Stimulated activated effector memory CD8-positive, alpha-beta T cell treated with anti-CD3 and anti-CD28 coated beads, Interleukin-12 subunit alpha, Interleukin-12 subunit beta, amount 100 ng/mL, for 72 hours (primary cell): ENCODE measurements at regions not wholly inside any gene's neighbourhood (a gene's known extent, or its start where the extent isn't known, plus 50 kb on each side); places are given as distances from the start of the nearest gene placed in this dataset.

Experiments used
- ATAC-seq: fragments of 150-1000 bp; cut with Tn5 transposase; 2 replicates; pipeline ENCODE4 v1.10.0; 2021
- DNase-seq, 2 donors: peaks; one replicate each; pipeline ENCODE4 v3.0.0; 2021 to 2022; ENCODE audit warnings: low spot score in 2 of 2
- H3K27ac Mint-ChIP-seq: one replicate; pipeline ENCODE4 v1.8.0; 2022; ENCODE audit warnings: mild to moderate bottlenecking, mixed read lengths
- H3K36me3 Mint-ChIP-seq: one replicate; pipeline ENCODE4 v1.8.0; 2022; ENCODE audit warnings: mild to moderate bottlenecking, mixed read lengths
- H3K4me1 Mint-ChIP-seq: one replicate; pipeline ENCODE4 v1.8.0; 2022; ENCODE audit warnings: mixed read lengths
- H3K4me3 Mint-ChIP-seq: one replicate; pipeline ENCODE4 v1.8.0; 2022; ENCODE audit warnings: mild to moderate bottlenecking, mixed read lengths
- H3K9me3 Mint-ChIP-seq: one replicate; pipeline ENCODE4 v1.8.0; 2022; ENCODE audit warnings: mixed read lengths

- H3K4me3 Mint-ChIP-seq, result no peak overlapping the region
- DNase-seq (no peak), ATAC-seq (no peak)
- peaks cover 17% of the 10 kb centered on the region for H3K9me3 Mint-ChIP-seq
- H3K4me1 Mint-ChIP-seq, result no peaks in the 10 kb centered on the region
- no peaks in the 10 kb centered on the region for H3K36me3 Mint-ChIP-seq
- no peak overlapping the region for H3K27ac Mint-ChIP-seq
These were observed 357.4 kb upstream of the PRICKLE1 start for GRCh38 chr12:42946871-42947381.

- peaks cover 22% of the 10 kb centered on the region for H3K9me3 Mint-ChIP-seq
- no peak overlapping the region for H3K27ac Mint-ChIP-seq
- DNase-seq (no peak), ATAC-seq (no peak)
- no peaks in the 10 kb centered on the region for H3K36me3 Mint-ChIP-seq
- no peak overlapping the region for H3K4me3 Mint-ChIP-seq
- no peaks in the 10 kb centered on the region for H3K4me1 Mint-ChIP-seq
These were observed 356.4 kb upstream of the PRICKLE1 start for GRCh38 chr12:42945927-42946326.

GRCh38 chr12:42944516-42944915 lies 355.0 kb upstream of the PRICKLE1 start:
- Mint-ChIP-seq H3K4me1 (no peaks in the 10 kb centered on the region), H3K4me3 (no peak overlapping the region), H3K36me3 (no peaks in the 10 kb centered on the region), H3K27ac (no peak overlapping the region), H3K9me3 (peaks cover 20% of the 10 kb centered on the region)
- ATAC-seq, result no peak
- DNase-seq, result no peak

GRCh38 chr12:42936991-42937390 lies 347.4 kb upstream of the PRICKLE1 start:
- Mint-ChIP-seq H3K4me1 (no peaks in the 10 kb centered on the region), H3K27ac (no peak overlapping the region), H3K4me3 (no peak overlapping the region), H3K36me3 (no peaks in the 10 kb centered on the region), H3K9me3 (peaks cover 17% of the 10 kb centered on the region)
- ATAC-seq (no peak), DNase-seq (no peak)

- Mint-ChIP-seq H3K9me3 (peaks cover 15% of the 10 kb centered on the region), H3K27ac (no peak overlapping the region), H3K4me3 (no peak overlapping the region), H3K4me1 (no peaks in the 10 kb centered on the region), H3K36me3 (no peaks in the 10 kb centered on the region)
- ATAC-seq, result no peak
- DNase-seq, result no peak
These were observed 346.7 kb upstream of the PRICKLE1 start for GRCh38 chr12:42936260-42936659.

GRCh38 chr12:42935756-42936155 lies 346.2 kb upstream of the PRICKLE1 start:
- ATAC-seq (no peak), DNase-seq (no peak)
- Mint-ChIP-seq H3K36me3 (no peaks in the 10 kb centered on the region), H3K9me3 (peaks cover 13% of the 10 kb centered on the region), H3K27ac (no peak overlapping the region), H3K4me1 (no peaks in the 10 kb centered on the region), H3K4me3 (no peak overlapping the region)

- ATAC-seq, result no peak
- DNase-seq, result no peak
- H3K4me1 Mint-ChIP-seq, result no peaks in the 10 kb centered on the region
- H3K27ac Mint-ChIP-seq, result no peak overlapping the region
- H3K4me3 Mint-ChIP-seq, result no peak overlapping the region
- H3K9me3 Mint-ChIP-seq, result peaks cover 13% of the 10 kb centered on the region
- H3K36me3 Mint-ChIP-seq, result no peaks in the 10 kb centered on the region
These were observed 345.5 kb upstream of the PRICKLE1 start for GRCh38 chr12:42935090-42935489.

GRCh38 chr12:42933461-42934081 lies 344.0 kb upstream of the PRICKLE1 start:
- ATAC-seq, result no peak

GRCh38 chr12:42932936-42933335 lies 343.4 kb upstream of the PRICKLE1 start:
- DNase-seq (no peak), ATAC-seq (no peak)
- Mint-ChIP-seq H3K27ac (no peak overlapping the region), H3K4me3 (no peak overlapping the region), H3K4me1 (no peaks in the 10 kb centered on the region), H3K36me3 (no peaks in the 10 kb centered on the region), H3K9me3 (peaks cover 13% of the 10 kb centered on the region)

More at GRCh38 chr12:42933461-42934081, 344.0 kb upstream of the PRICKLE1 start:
- no peak overlapping the region for H3K4me3 Mint-ChIP-seq
- DNase-seq, result no peak
- peaks cover 13% of the 10 kb centered on the region for H3K9me3 Mint-ChIP-seq
- no peak overlapping the region for H3K27ac Mint-ChIP-seq
- H3K36me3 Mint-ChIP-seq, result no peaks in the 10 kb centered on the region
- no peaks in the 10 kb centered on the region for H3K4me1 Mint-ChIP-seq

- no peak for ATAC-seq
- no peaks in the 10 kb centered on the region for H3K4me1 Mint-ChIP-seq
- DNase-seq, result no peak
- H3K9me3 Mint-ChIP-seq, result peaks cover 3% of the 10 kb centered on the region
- no peak overlapping the region for H3K4me3 Mint-ChIP-seq
- no peak overlapping the region for H3K27ac Mint-ChIP-seq
- H3K36me3 Mint-ChIP-seq, result no peaks in the 10 kb centered on the region
These were observed 336.7 kb upstream of the PRICKLE1 start for GRCh38 chr12:42926232-42926631.

GRCh38 chr12:42924482-42924881 lies 334.9 kb upstream of the PRICKLE1 start:
- no peak for ATAC-seq
- H3K27ac Mint-ChIP-seq, result no peak overlapping the region

GRCh38 chr12:42923583-42923982 lies 334.0 kb upstream of the PRICKLE1 start:
- Mint-ChIP-seq H3K4me1 (no peaks in the 10 kb centered on the region), H3K36me3 (no peaks in the 10 kb centered on the region), H3K4me3 (no peak overlapping the region), H3K27ac (no peak overlapping the region), H3K9me3 (peaks cover 3% of the 10 kb centered on the region)
- DNase-seq, result no peak
- ATAC-seq, result no peak

More at GRCh38 chr12:42924482-42924881, 334.9 kb upstream of the PRICKLE1 start:
- no peaks in the 10 kb centered on the region for H3K36me3 Mint-ChIP-seq
- peaks cover 3% of the 10 kb centered on the region for H3K9me3 Mint-ChIP-seq
- H3K4me3 Mint-ChIP-seq, result no peak overlapping the region
- DNase-seq, result no peak
- no peaks in the 10 kb centered on the region for H3K4me1 Mint-ChIP-seq

GRCh38 chr12:42923156-42923555 lies 333.6 kb upstream of the PRICKLE1 start:
- no peak for ATAC-seq
- DNase-seq, result no peak
- peaks cover 3% of the 10 kb centered on the region for H3K9me3 Mint-ChIP-seq
- no peaks in the 10 kb centered on the region for H3K4me1 Mint-ChIP-seq
- no peak overlapping the region for H3K4me3 Mint-ChIP-seq
- H3K36me3 Mint-ChIP-seq, result no peaks in the 10 kb centered on the region
- H3K27ac Mint-ChIP-seq, result no peak overlapping the region

GRCh38 chr12:42922505-42922850 lies 332.9 kb upstream of the PRICKLE1 start:
- DNase-seq (no peak), ATAC-seq (no peak)
- Mint-ChIP-seq H3K27ac (no peak overlapping the region), H3K4me1 (no peaks in the 10 kb centered on the region), H3K4me3 (no peak overlapping the region), H3K9me3 (peaks cover 3% of the 10 kb centered on the region), H3K36me3 (no peaks in the 10 kb centered on the region)

GRCh38 chr12:42921741-42922504 lies 332.4 kb upstream of the PRICKLE1 start:
- no peaks in the 10 kb centered on the region for H3K4me1 Mint-ChIP-seq
- no peak overlapping the region for H3K4me3 Mint-ChIP-seq
- H3K36me3 Mint-ChIP-seq, result no peaks in the 10 kb centered on the region
- ATAC-seq (no peak), DNase-seq (no peak)
- peaks cover 3% of the 10 kb centered on the region for H3K9me3 Mint-ChIP-seq
- H3K27ac Mint-ChIP-seq, result no peak overlapping the region

- Mint-ChIP-seq H3K9me3 (peaks cover 11% of the 10 kb centered on the region), H3K27ac (no peak overlapping the region), H3K4me1 (no peaks in the 10 kb centered on the region), H3K36me3 (no peaks in the 10 kb centered on the region), H3K4me3 (no peak overlapping the region)
- ATAC-seq (no peak), DNase-seq (no peak)
These were observed 330.1 kb upstream of the PRICKLE1 start for GRCh38 chr12:42919691-42920090.
